ENCODE measurements at regions not wholly inside any gene's neighbourhood (a gene's known extent, or its start where the extent isn't known, plus 50 kb on each side); places are given as distances from the start of the nearest gene placed in this dataset.

GRCh38 chr2:129550536-129550935 is 428.9 kb upstream of the RAB6C start:
- CTCF ChIA-PET (ENCODE audit: low intra/inter-chr PET ratio, low total read pairs), result no interaction called here

More at GRCh38 chr2:129550536-129550935, 428.9 kb upstream of the RAB6C start:
- Histone ChIP-seq H3K9ac (ENCODE audit: insufficient read depth, low read depth, low read length) (no peak overlapping the region), H3K4me2 (ENCODE audit: low read depth, low read length) (no peak overlapping the region), H3K4me1 (ENCODE audit: insufficient read depth, low read length) (no peaks in the 10 kb centered on the region), H2AFZ (ENCODE audit: low read length) (no peak overlapping the region), H3K27me3 (ENCODE audit: control insufficient read depth in 1 of 2, insufficient read depth in 2 of 2, low read length in 2 of 2) (peaks cover 2 to 8% of the 10 kb centered on the region in 2 experiments; a peak in 1 of 5 replicates), H3K9me3 (ENCODE audit: low read length) (no peaks in the 10 kb centered on the region), H3K4me3 (replicated peaks in 1 of 3; ENCODE audit: insufficient read depth in 1 of 3, low read depth in 2 of 3, low read length in 3 of 3) (no peak overlapping the region), H3K79me2 (ENCODE audit: insufficient read depth, low read length) (no peaks in the 10 kb centered on the region), H3K36me3 (replicated peaks in 1 of 2; ENCODE audit: control insufficient read depth in 1 of 2, insufficient read depth in 2 of 2, low read length in 2 of 2) (no peaks in the 10 kb centered on the region), H3K27ac (ENCODE audit: extremely low read length, insufficient read depth, low read length) (no peak overlapping the region), H4K20me1 (ENCODE audit: insufficient read depth, low read length) (no peaks in the 10 kb centered on the region)
- intact Hi-C loops (cut with micrococcal nuclease; ENCODE audit: unreplicated experiment) (no loop called here), in situ Hi-C loops (cut with HindIII; ENCODE audit: extremely low pct_ligation_motif_present, low pct_unique_long_range_greater_than_20kb) (no loop called here)
- no peak for FAIRE-seq
- DNase-seq (ENCODE audit: low spot score), result no peak
- BruUV-seq (replicated peaks), result no TSS peak
- TF ChIP-seq CHCHD3 (CRISPR knock-in tag; IDR thresholded peaks at IDR 0.05) (no peak), ATF3 (CRISPR knock-in tag; IDR thresholded peaks at IDR 0.05) (no peak), EP300 (IDR thresholded peaks at IDR 0.05; ENCODE audit: low read depth in 2 of 2, low read length in 2 of 2) (no peak), EP300 (CRISPR knock-in tag; IDR thresholded peaks at IDR 0.05; ENCODE audit: borderline replicate concordance) (no peak), RCOR2 (CRISPR knock-in tag; IDR thresholded peaks at IDR 0.05) (no peak), ZNF597 (CRISPR knock-in tag; IDR thresholded peaks at IDR 0.05) (no peak), ZNF180 (CRISPR knock-in tag; IDR thresholded peaks at IDR 0.05; ENCODE audit: borderline replicate concordance, low read depth) (no peak), SMAD9 (CRISPR knock-in tag; IDR thresholded peaks at IDR 0.05) (no peak), SRSF1 (optimal IDR thresholded peaks at IDR 0.05; ENCODE audit: low read depth, low read length) (no peak), MTF2 (CRISPR knock-in tag; IDR thresholded peaks at IDR 0.05; ENCODE audit: borderline replicate concordance) (no peak), ZNF225 (CRISPR knock-in tag; IDR thresholded peaks at IDR 0.05) (no peak), STAT6 (CRISPR knock-in tag; IDR thresholded peaks at IDR 0.05; ENCODE audit: borderline replicate concordance) (no peak)
- ATAC-seq, result no peak
- POLR2A ChIA-PET, result no interaction called here
- WGBS (ENCODE audit: low lambda C conversion rate), result 1% methylated on average over 4 of the region's 4 CpGs
